ENCODE measurements at regions not wholly inside any gene's neighbourhood (a gene's known extent, or its start where the extent isn't known, plus 50 kb on each side); places are given as distances from the start of the nearest gene placed in this dataset.

DNA sequence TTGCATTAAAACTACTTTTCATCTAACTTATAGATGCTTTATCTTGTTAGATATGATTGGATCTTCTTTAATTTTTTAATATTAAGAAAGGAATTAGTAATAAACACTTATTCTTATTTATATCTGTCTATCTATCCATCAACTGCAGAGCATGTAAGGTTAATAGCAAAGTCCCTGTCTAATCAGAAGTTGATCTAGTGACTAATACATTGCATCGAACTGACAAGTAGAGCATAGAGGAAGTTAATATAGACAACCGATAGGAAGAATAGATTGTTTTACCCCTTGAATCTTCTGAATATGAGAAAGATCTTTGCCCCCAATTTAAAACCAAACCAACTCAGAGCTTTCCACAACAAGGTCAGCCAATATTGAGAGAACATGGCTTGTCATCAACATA is 862.0 kb upstream of the CDH6 start:
- H3K4me3 ChIP-seq = no peak overlapping the region
- H3K36me3 ChIP-seq = no peaks in the 10 kb centered on the region
- no peaks in the 10 kb centered on the region for H3K27me3 ChIP-seq
- no peaks in the 10 kb centered on the region for H3K4me1 ChIP-seq
- DNase-seq = no peak
- no peak for TF ChIP-seq CTCF (IDR thresholded peaks at IDR 0.05)
- no peak for TF ChIP-seq POLR2A (IDR thresholded peaks at IDR 0.05)
- no peaks in the 10 kb centered on the region for H3K9me3 ChIP-seq
- no peak overlapping the region for H3K27ac ChIP-seq

DNA sequence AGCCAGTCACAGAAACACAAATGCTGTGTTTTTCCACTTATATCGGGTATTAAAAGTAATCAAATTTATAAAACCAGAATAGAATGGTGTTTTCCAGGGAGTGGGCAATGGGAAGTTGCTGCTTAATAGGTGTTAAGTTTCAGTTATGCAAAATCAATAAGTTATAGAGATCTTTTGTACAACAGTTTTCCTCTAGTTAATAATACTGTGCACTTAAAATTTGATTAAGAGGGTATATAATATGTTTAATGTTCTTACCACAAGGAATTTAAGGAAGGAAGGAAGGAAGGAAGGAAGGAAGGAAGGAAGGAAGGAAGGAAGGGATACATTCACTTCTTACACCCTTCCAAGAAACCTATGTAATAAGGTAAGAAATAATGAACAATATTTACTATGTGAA is 867.7 kb upstream of the CDH6 start:
- Histone ChIP-seq H3K4me1 (no peaks in the 10 kb centered on the region), H3K9me3 (no peaks in the 10 kb centered on the region), H3K4me3 (no peak overlapping the region), H3K27ac (no peak overlapping the region), H3K27me3 (no peaks in the 10 kb centered on the region), H3K36me3 (no peaks in the 10 kb centered on the region)
- no peak for DNase-seq
- TF ChIP-seq POLR2A (IDR thresholded peaks at IDR 0.05) (no peak), CTCF (IDR thresholded peaks at IDR 0.05) (no peak)

DNA sequence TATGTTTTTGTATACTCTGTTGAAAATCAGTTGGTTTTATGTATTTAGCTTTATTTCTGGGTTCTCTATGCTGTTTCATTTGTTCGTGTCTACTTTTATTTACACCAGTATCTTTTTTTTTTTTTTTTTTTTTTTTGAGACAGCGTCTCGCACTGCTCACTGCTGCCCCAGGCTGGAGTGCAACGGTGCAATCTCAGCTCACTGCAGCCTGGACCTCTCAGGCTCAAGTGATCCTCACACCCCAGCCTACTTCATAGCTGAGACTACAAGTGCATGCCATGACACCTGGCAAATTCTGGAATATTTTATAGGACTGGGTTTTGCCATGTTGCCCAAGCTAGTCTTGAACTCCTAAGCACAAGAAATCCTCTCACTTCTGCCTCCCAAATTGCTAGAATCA is 869.4 kb upstream of the CDH6 start:
- H3K36me3 ChIP-seq = no peaks in the 10 kb centered on the region
- TF ChIP-seq CTCF (IDR thresholded peaks at IDR 0.05) (no peak), POLR2A (IDR thresholded peaks at IDR 0.05) (no peak)

GRCh38 chr5:30287890-30288289 is 905.6 kb upstream of the CDH6 start:
- H3K27ac ChIP-seq = no peak overlapping the region
- H3K36me3 ChIP-seq = no peaks in the 10 kb centered on the region
- no peak overlapping the region for H3K4me3 ChIP-seq
- H3K4me1 ChIP-seq = no peaks in the 10 kb centered on the region
- DNase-seq = no peak
- peaks cover 0 to 9% (median 0%) of the 10 kb centered on the region in 4 donors for H3K9me3 ChIP-seq
- TF ChIP-seq POLR2A (IDR thresholded peaks at IDR 0.05) (no peak), CTCF (IDR thresholded peaks at IDR 0.05) (no peak)
- H3K27me3 ChIP-seq = no peaks in the 10 kb centered on the region

More for the DNA sequence above, 869.4 kb upstream of the CDH6 start:
- no peak for DNase-seq
- Histone ChIP-seq H3K9me3 (no peaks in the 10 kb centered on the region), H3K4me3 (no peak overlapping the region), H3K27me3 (no peaks in the 10 kb centered on the region), H3K4me1 (no peaks in the 10 kb centered on the region), H3K27ac (no peak overlapping the region)

GRCh38 chr5:30279237-30279636 is 914.2 kb upstream of the CDH6 start:
- Histone ChIP-seq H3K4me3 (no peak overlapping the region), H3K9me3 (no peaks in the 10 kb centered on the region), H3K36me3 (no peaks in the 10 kb centered on the region), H3K27me3 (no peaks in the 10 kb centered on the region), H3K4me1 (no peaks in the 10 kb centered on the region), H3K27ac (no peak overlapping the region)
- TF ChIP-seq POLR2A (IDR thresholded peaks at IDR 0.05) = no peak
- TF ChIP-seq CTCF (IDR thresholded peaks at IDR 0.05) = no peak
- no peak for DNase-seq

GRCh38 chr5:30267026-30267425 is 926.5 kb upstream of the CDH6 start:
- H3K4me1 ChIP-seq = no peaks in the 10 kb centered on the region

More at GRCh38 chr5:30267026-30267425, 926.5 kb upstream of the CDH6 start:
- H3K9me3 ChIP-seq = no peaks in the 10 kb centered on the region
- DNase-seq = no peak
- H3K27ac ChIP-seq = no peak overlapping the region
- H3K36me3 ChIP-seq = no peaks in the 10 kb centered on the region
- H3K27me3 ChIP-seq = no peaks in the 10 kb centered on the region
- no peak overlapping the region for H3K4me3 ChIP-seq
- TF ChIP-seq POLR2A (IDR thresholded peaks at IDR 0.05) (no peak), CTCF (IDR thresholded peaks at IDR 0.05) (no peak)

Data from Peyer's patch (tissue), 4 donors.